Endodermal cell (in vitro differentiated cells): ENCODE measurements at regions not wholly inside any gene's neighbourhood (a gene's known extent, or its start where the extent isn't known, plus 50 kb on each side); places are given as distances from the start of the nearest gene placed in this dataset.

Source experiments
- DNase-seq: peaks from one replicate; pipeline ENCODE4 v3.0.0-alpha.2; 2017
- H3K27ac ChIP-seq: 2 replicates; pipeline ENCODE4 v1.5.1; 2013; ENCODE audit warnings: mild to moderate bottlenecking, low read depth, low read length, moderate library complexity
- H3K27me3 ChIP-seq: 2 replicates; pipeline ENCODE4 v1.6.1; 2013; ENCODE audit warnings: mild to moderate bottlenecking, low read length, moderate library complexity; ENCODE audit not compliant: insufficient read depth, control insufficient read depth, poor library complexity, severe bottlenecking
- H3K36me3 ChIP-seq: 2 replicates; pipeline ENCODE4 v1.7.0; 2013; ENCODE audit warnings: mild to moderate bottlenecking, low read length, moderate library complexity; ENCODE audit not compliant: control insufficient read depth, insufficient read depth
- H3K4me1 ChIP-seq: one replicate; pipeline ENCODE4 v1.7.0; 2013; ENCODE audit warnings: low read length; ENCODE audit not compliant: control insufficient read depth, insufficient read depth
- H3K4me3 ChIP-seq: 2 replicates; pipeline ENCODE4 v1.5.1; 2013; ENCODE audit warnings: mild to moderate bottlenecking, low read length, moderate library complexity
- H3K9ac ChIP-seq: 2 replicates; pipeline ENCODE4 v1.6.1; 2013; ENCODE audit warnings: mild to moderate bottlenecking, low read length, moderate library complexity; ENCODE audit not compliant: poor library complexity, severe bottlenecking; ENCODE audit errors: extremely low read depth
- H3K9me3 ChIP-seq: 2 replicates; pipeline ENCODE4 v1.6.1; 2013; ENCODE audit warnings: mild to moderate bottlenecking, low read length, moderate library complexity; ENCODE audit not compliant: control insufficient read depth
- H3K27ac Mint-ChIP-seq: 2 replicates; pipeline ENCODE4 v1.8.0; 2020; ENCODE audit warnings: mixed read lengths
- H3K27me3 Mint-ChIP-seq: 2 replicates; pipeline ENCODE4 v1.8.0; 2021; ENCODE audit warnings: mild to moderate bottlenecking, mixed read lengths; ENCODE audit not compliant: insufficient read depth
- H3K36me3 Mint-ChIP-seq: 2 replicates; pipeline ENCODE4 v1.8.0; 2020; ENCODE audit warnings: low read depth, mixed read lengths
- H3K4me1 Mint-ChIP-seq: 2 replicates; pipeline ENCODE4 v1.8.0; 2020; ENCODE audit warnings: mixed read lengths
- H3K4me3 Mint-ChIP-seq: 2 replicates; pipeline ENCODE4 v1.8.0; 2020; ENCODE audit warnings: mild to moderate bottlenecking, moderate library complexity, mixed read lengths
- H3K9me3 Mint-ChIP-seq: 2 replicates; pipeline ENCODE4 v1.8.0; 2020; ENCODE audit warnings: mild to moderate bottlenecking, mixed read lengths
- WGBS, 2 experiments: methylation state at CpG; one replicate each; pipeline versions ENCODE4 v1.1.5 to v1.1.7; 2013; ENCODE audit warnings: missing lambda C conversion rate in 2 of 2, mixed read lengths in 1 of 2; ENCODE audit not compliant: insufficient coverage in 1 of 2, insufficient read length in 1 of 2; 5-methylcytosine and 5-hydroxymethylcytosine counted together
- TF ChIP-seq, protein P1 (sequence below): fragments of 200-600 bp; sonication (generic); conservative IDR thresholded peaks from 2 replicates; pipeline ENCODE4 v1.5.0; 2021; ENCODE audit warnings: antibody characterized with exemption, mild to moderate bottlenecking

DNA sequence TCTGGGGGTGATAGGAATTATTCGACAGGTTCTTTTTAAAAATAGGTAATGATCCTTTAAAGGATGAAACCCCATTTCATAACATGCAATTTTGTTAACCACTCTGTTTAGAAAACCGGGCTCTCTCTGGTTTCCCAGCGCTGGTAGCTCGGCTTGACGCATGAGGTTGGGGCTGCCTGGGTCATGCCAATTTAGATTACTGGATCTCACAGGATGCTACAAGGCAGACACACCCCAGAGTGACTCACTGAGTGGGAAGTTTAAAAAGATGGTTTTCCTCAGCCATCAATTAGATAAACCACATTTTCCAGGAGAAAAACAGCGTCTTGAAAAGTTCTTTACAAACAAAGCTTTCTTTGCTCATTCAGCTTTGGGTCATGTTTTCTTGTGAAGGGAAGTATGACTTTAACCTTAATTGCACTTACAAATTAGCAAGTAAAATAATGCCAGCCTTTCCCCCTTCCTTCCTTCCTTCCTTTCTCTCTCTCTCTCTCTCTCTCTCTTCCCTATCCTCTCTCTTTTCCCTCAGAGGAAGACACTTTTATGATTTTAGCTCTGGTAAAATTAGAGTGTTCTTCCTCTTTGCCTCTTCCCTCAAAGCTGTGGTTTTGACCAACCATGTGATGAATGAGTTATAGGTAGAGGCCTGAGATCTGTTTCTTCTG is 99.8 kb downstream of the EPDR1 start:
- H3K36me3 Mint-ChIP-seq: no peaks in the 10 kb centered on the region
- H3K4me1 Mint-ChIP-seq: no peaks in the 10 kb centered on the region
- no peaks in the 10 kb centered on the region for H3K9me3 Mint-ChIP-seq
- H3K27me3 ChIP-seq: no peaks in the 10 kb centered on the region
- H3K27ac ChIP-seq: no peak overlapping the region
- no peaks in the 10 kb centered on the region for H3K4me1 ChIP-seq
- TF ChIP-seq, protein P1, sequence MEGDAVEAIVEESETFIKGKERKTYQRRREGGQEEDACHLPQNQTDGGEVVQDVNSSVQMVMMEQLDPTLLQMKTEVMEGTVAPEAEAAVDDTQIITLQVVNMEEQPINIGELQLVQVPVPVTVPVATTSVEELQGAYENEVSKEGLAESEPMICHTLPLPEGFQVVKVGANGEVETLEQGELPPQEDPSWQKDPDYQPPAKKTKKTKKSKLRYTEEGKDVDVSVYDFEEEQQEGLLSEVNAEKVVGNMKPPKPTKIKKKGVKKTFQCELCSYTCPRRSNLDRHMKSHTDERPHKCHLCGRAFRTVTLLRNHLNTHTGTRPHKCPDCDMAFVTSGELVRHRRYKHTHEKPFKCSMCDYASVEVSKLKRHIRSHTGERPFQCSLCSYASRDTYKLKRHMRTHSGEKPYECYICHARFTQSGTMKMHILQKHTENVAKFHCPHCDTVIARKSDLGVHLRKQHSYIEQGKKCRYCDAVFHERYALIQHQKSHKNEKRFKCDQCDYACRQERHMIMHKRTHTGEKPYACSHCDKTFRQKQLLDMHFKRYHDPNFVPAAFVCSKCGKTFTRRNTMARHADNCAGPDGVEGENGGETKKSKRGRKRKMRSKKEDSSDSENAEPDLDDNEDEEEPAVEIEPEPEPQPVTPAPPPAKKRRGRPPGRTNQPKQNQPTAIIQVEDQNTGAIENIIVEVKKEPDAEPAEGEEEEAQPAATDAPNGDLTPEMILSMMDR: no peak
- H3K4me3 Mint-ChIP-seq: no peak overlapping the region
- H3K27me3 Mint-ChIP-seq: no peaks in the 10 kb centered on the region
- DNase-seq: no peak
- no peaks in the 10 kb centered on the region for H3K9me3 ChIP-seq
- H3K4me3 ChIP-seq: no peak overlapping the region
- no peak overlapping the region for H3K9ac ChIP-seq
- 81 to 88% methylated on average over 5 to 6 of the region's 6 CpGs for WGBS, 2 experiments
- no peaks in the 10 kb centered on the region for H3K36me3 ChIP-seq
- no peak overlapping the region for H3K27ac Mint-ChIP-seq

DNA sequence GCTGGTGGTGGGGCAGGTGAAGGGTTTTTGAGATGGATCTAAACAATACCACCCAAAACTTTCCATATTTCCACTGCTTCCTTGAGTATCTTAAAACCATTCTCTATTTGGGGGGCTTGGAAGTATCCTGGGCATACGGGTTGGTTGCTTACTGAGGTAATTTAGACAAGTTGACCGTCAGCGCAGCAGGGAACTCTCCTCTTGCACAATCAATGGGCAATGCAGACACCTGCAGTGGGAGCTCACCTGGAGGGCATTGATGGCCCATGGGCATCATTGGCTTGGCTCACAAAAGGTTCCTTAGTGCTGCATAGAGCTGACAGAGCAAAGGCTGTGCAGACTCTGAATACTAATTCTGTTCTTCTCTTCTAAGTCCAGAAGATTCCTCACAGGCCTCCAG is 101.5 kb downstream of the EPDR1 start:
- Mint-ChIP-seq H3K27me3 (no peaks in the 10 kb centered on the region), H3K27ac (no peak overlapping the region), H3K36me3 (no peaks in the 10 kb centered on the region), H3K4me3 (no peak overlapping the region), H3K4me1 (no peaks in the 10 kb centered on the region), H3K9me3 (no peaks in the 10 kb centered on the region)
- Histone ChIP-seq H3K9ac (no peak overlapping the region), H3K4me3 (no peak overlapping the region), H3K4me1 (no peaks in the 10 kb centered on the region), H3K36me3 (no peaks in the 10 kb centered on the region), H3K27ac (no peak overlapping the region), H3K27me3 (no peaks in the 10 kb centered on the region), H3K9me3 (no peaks in the 10 kb centered on the region)
- WGBS, 2 experiments: 95% methylated on average over 3 of the region's 3 CpGs; no CpG with 5 or more reads in 1 of the 2 experiments
- TF ChIP-seq, protein P1: peak; percentile 15
- no peak for DNase-seq

DNA sequence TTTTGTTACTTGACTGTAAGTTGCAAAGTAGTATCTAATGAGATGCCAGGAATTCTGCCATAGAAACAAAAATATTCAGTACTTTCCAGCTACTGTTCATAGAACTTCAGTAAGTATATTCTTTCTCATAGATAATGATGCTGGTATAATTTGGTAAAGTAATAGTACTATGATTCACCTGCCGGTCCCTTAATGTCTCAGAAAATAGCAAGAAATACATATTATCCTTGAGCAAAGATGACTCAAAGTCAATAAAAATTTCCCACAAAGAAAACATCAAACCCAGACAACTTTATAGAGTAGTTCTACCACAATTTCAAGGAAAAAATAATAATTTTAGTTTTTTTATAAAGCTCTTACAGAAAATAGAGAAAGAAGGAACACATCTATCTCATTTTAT is 105.4 kb downstream of the EPDR1 start:
- Mint-ChIP-seq H3K4me1 (no peaks in the 10 kb centered on the region), H3K27me3 (no peaks in the 10 kb centered on the region), H3K27ac (no peak overlapping the region), H3K36me3 (no peaks in the 10 kb centered on the region), H3K4me3 (no peak overlapping the region), H3K9me3 (no peaks in the 10 kb centered on the region)
- Histone ChIP-seq H3K27ac (no peak overlapping the region), H3K9ac (no peak overlapping the region), H3K4me1 (no peaks in the 10 kb centered on the region), H3K4me3 (no peak overlapping the region), H3K27me3 (no peaks in the 10 kb centered on the region), H3K36me3 (no peaks in the 10 kb centered on the region), H3K9me3 (no peaks in the 10 kb centered on the region)
- DNase-seq: no peak
- TF ChIP-seq, protein P1: no peak
- 94% methylated on average over 1 of the region's 1 CpG; no CpG with 5 or more reads in 1 of the 2 experiments for WGBS, 2 experiments
